HG03469 (cell line): ENCODE measurements at regions not wholly inside any gene's neighbourhood (a gene's known extent, or its start where the extent isn't known, plus 50 kb on each side); places are given as distances from the start of the nearest gene placed in this dataset.
A peak's percentile ranks its signal among the peaks of the same experiment; 100 is the strongest.

Experiments used
- ATAC-seq: cut with Tn5 transposase; IDR thresholded peaks from one replicate; pipeline ENCODE4 v1.9.1; 2021; ENCODE audit warnings: mild to moderate bottlenecking, moderate library complexity, moderate number of reproducible peaks; ENCODE audit not compliant: unreplicated experiment

GRCh38 chrX:113770071-113770470 lies 813.8 kb upstream of the HTR2C start:
- no peak for ATAC-seq

GRCh38 chrX:113759422-113759821 lies 824.5 kb upstream of the HTR2C start:
- ATAC-seq = no peak

DNA sequence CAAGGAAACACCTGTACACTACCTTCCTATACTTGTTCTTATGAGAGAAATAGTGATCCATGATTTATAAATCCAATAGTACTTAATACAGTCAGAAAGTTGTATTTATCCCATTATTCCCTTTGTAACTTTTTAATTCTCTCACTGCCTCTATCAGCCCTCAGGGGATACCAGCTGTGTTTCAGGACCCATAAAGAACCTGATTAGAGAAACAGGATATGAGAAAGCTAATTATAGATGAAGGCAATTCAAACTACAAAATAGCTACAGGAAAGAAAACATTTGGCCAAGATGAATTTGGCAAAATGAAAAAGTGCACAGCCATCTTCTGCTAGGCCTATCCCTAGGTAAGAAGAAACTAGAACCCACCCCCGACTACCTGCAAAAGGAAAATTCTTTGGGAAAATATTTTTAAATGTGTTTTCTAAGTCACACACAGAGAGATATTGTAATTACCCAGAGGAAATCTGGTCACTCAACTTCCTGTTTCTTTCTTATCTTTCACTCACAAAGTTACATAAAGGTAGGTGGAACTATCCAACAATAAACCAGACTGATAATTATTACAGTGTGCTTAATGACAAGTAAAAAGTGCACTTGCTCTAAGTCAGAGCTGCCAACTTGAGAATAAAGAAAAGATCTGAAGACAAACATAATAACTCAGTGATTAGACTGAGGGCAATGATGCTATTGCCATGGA lies 836.5 kb upstream of the HTR2C start:
- ATAC-seq = peak; percentile 47

DNA sequence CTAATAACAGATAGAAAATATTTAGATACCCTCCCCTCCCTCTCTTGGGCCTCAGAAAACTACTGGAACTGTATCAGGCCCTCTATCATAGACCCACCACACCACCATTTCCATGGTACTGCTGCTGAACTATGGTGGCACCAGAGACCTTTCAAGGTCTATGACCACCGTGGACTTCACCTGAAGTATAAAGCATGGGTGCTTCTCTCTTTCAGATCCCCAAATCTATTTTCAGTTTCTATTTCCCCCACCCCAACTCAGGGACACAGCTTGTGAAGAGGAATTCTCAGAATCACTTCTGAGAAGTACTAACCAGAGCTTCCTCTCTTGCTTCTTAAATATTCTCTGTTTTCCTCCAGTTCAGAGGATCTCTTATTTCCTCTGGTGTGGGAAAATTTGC lies 840.8 kb upstream of the HTR2C start:
- peak; percentile 48 for ATAC-seq

DNA sequence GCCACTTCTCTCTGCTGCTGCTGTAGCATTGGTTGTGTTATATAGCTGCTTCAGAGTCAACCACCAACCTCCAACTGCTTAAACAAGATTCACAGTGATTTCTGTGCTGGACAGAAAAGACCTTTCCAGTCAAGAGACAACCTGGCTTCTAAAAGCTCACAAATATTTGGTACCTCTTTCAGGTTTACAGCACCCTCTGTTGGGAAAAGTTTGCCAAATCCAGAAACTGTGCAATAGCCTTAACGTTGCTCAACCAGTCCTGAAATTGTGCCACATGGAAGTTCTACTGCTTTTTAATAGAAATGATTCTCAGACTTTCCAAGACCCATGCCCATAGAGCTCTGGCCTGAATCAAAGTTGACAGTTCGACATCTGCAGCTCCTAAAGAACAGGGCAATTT lies 842.1 kb upstream of the HTR2C start:
- no peak for ATAC-seq

GRCh38 chrX:113728937-113729336 lies 854.9 kb upstream of the HTR2C start:
- ATAC-seq = no peak

DNA sequence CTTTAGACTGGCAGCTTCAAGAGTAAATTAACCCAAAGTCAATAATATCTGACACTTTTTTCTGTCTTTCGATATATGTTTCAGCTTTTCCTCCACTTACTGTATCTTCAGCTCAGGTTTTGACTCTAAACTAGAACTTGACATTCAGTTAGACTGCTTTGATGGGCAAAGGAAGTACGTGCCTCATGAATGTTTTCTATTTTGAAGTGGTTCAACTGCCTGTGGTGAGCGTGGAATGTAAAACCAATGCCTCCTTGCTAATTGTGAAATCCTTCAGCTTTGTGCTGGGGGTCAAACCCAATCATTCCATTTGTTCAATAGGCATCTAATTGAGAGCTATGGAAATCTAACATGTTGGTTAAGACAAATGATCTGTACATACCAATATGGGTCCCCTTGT lies 857.0 kb upstream of the HTR2C start:
- no peak for ATAC-seq

DNA sequence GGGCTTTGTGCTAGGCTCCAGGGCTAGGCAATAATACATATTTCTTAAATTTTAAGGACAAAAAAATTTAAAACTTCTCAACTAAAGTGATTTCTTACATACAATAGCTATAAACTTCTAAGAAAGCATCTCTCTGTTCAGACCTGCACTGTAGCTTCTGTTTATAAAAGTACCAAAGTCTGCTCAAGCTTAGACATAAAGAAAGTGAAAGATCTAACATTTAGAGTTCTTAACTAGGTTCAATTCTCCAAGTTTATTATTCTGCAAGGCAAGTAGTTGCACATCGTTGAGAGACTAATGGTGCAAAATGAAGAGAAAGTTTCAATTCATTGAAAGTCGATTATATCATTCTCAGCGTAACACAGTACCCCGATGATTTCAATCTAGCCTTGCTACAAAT lies 857.4 kb upstream of the HTR2C start:
- ATAC-seq = no peak

DNA sequence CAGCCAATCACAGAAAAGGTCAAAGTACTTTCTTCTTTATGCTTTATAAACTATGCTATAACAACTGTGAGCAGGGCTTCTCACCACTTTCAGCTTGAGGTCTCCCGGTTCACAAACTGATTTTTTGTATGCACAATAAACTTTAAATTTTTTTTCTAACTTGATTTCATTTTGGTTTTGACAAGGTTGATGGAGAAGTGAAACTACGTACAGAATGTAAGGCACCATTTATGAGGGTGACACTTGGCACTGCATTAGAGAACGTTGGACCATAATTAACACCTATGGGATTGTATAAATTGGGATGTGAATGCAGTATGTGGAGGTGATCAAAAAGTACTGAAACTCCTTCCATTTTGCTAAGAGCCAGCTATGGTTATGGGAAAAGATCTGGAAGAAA lies 857.9 kb upstream of the HTR2C start:
- ATAC-seq = no peak

- ATAC-seq = no peak
These were observed 859.3 kb upstream of the AMOT start for GRCh38 chrX:113699939-113700338.

- no peak for ATAC-seq
These were observed 834.6 kb upstream of the AMOT start for GRCh38 chrX:113675278-113675677.

DNA sequence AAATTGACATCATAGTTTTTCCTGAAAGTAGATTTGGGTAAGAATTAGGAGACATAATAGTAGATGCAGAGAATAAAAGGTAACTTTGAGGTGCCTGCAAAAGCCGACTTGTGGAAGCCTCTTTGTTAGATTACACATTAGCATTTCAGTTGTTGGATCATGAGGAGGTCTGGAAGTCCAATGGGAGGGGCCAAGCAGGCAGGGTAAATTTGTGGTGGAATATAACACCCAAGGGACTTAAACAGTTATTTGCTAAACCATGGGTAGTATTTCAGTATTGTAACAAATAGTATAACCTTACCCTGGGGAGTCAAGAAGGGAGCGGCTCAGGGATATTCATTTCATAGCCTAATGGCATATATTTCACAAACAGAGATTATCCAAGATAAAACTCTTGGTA lies 810.7 kb upstream of the AMOT start:
- no peak for ATAC-seq

GRCh38 chrX:113644426-113644825 lies 803.8 kb upstream of the AMOT start:
- ATAC-seq = no peak

DNA sequence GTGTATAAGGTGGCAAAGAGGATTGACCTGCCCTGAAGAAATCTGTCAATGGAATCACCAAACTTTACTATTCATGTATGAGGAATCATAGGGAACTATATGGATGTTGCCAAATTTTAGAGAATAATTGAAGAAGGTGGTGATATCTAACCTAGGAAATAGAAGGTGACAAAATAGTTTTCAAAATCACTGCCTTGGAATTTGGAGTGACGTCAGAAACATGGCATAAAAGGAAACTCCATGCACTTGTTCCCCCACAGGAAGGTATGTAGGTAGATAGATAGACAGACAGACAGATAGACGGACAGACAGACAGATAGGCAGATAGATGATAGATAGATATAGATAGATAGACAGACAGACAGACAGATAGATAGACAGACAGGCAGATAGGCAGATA lies 793.9 kb upstream of the AMOT start:
- no peak for ATAC-seq

- ATAC-seq = no peak
These were observed 788.7 kb upstream of the AMOT start for GRCh38 chrX:113629326-113629725.

DNA sequence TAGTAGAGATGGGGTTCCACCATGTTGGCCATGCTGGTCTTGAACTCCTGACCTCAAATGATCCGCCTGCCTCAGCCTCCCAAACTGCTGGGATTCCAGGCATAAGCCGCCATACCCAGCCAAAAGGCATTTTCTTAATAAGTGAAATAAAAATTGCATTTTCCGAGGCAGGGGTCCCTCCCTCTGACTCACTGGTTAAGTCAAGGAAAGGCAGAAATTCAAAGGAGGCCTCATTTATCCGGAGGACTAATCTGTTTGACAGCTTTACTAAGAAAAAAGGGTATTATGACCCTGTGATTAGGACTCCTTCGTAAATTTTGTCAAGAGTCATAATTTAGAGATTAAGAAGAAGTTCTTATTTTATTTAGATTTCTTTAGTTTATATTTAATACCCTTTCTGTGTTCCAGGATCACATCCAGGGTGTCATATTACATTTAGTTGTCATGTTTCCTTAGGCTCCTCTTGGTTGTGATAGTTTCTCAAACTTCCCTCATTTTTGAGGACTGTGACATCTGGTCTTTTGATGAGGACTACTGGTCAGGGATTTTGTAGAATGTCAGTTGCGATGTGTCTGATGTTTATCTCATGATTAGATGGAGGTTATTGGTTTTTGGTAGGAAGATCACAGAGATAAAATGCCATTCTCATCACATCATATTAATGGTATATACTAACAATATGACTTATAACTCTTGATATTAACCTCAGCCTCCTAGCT lies 753.7 kb upstream of the AMOT start:
- ATAC-seq = no peak

DNA sequence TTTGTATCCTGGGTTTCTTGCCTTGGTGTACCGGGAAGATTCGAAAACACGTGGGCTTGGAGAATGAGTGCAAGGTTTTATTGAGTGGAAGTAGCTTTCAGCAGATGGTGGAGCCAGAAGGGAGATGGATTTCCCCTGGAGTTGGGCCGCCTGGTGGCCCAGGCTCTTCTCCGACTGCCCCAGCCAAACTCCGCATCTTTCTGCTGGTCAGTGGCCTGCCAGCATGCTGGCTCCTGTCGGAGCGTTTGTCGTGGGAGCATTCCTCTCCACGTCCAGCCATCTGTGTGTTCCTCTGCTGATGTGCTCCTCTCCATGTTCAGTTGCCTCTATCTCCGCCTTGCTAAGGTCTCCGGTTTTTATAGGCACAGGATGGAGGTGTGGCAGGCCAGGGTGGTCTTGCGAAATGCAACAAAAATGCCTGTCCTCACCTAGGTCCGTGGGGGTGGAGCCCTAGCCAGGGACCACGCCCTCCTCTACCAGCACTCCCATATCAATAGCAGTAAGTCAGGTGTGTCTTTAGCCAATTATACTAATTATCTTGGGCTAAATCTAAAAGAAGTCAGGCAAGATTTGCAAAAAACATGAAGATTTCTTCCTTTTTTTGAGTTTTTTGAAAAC lies 745.8 kb upstream of the AMOT start:
- no peak for ATAC-seq

DNA sequence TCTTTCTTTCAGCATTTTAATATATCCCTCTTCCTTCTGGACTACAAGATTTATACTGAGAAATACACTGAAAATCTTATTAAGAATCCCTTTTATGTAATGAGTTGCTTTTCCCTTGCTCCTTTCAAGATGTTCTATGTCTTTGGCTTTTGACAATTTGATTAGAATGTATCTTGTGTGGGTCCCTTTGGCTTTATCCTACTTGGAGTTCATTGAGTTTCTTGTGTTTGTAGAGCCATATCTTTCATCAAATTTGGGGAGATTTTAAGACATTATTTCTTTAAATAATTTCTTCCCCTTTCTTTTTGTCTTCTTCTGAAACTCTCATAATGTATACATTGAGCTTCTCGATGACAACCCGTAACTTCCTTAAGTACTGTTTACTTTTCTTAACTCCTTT lies 739.9 kb upstream of the AMOT start:
- no peak for ATAC-seq

DNA sequence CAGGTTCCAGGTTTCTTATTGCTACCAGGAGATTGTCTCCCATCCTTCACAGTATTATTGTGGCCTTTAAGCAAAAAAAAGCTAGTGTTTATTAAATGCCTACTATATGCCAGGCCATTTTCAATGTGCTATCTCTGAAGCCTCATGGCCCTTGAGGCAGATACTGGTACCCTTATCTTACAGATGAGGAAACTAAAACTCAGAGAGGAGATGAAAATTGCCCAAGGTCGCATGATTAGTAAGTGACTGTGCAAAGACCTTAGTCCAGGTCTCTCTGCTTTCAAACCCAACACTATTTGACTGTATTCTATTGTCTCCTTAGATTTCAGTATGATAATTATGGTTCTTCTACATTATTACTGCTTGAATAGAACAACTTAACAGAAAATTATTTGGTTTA lies 717.9 kb upstream of the AMOT start:
- no peak for ATAC-seq

- no peak for ATAC-seq
These were observed 711.3 kb upstream of the AMOT start for GRCh38 chrX:113551919-113552318.

- ATAC-seq = no peak
These were observed 707.8 kb upstream of the AMOT start for GRCh38 chrX:113548308-113549015.

- no peak for ATAC-seq
These were observed 704.4 kb upstream of the AMOT start for GRCh38 chrX:113545040-113545439.
